ENCODE measurements at regions not wholly inside any gene's neighbourhood (a gene's known extent, or its start where the extent isn't known, plus 50 kb on each side); places are given as distances from the start of the nearest gene placed in this dataset.

DNA sequence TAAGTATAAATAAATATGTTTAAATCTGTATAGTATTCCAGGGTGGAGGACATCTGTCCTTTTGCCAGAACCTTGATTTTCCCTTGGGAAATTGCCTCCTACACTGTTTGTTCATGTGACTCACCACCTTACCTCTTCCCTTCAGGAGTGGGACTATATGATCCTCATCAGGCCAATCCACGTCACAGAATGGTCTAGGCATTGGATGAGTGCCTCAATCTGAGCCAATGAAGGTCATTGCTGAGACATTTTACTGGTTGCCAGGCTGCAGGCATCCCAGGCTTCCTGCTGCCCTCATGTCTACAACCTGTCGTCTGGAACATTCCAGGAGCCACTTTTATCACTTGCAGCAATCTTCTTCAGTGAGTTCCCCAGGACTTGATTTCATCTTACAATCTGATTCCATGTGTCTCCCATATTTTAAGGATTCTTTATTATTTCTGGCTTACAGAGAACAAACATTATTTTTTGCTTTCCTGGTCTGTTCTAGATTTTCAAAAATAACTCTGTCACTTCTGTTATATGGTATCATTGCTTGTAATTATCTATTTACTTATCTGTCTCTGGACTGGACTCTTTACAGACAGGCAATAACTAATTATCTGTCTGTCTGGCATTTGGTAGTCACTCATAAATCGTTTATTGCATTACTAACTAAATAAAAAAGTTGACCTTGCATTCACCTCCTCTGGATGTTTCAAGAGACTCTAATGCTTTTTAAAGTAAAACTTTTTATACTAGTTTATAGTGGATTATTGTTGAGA, 107.3 kb upstream of the APC start:
- DNase-seq, result no peak

DNA sequence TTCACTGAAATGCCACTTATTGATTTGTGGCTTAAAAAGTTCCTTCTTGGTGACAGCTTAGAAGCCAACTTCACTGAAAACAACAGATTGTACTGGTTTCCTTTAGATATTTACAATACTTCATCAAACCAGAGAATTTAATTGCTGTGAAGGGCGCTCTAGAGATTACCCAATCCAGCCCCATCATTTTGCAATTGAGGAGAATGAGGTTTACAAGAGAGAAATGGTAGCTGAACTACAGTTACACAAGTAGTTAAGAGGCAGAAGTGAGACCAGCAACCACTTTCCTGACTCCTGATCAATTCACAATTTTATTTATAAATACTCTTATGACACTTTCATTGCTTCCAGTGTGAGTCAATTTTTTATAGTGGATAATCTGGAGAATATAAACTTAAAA, 103.5 kb upstream of the APC start:
- DNase-seq, result no peak

DNA sequence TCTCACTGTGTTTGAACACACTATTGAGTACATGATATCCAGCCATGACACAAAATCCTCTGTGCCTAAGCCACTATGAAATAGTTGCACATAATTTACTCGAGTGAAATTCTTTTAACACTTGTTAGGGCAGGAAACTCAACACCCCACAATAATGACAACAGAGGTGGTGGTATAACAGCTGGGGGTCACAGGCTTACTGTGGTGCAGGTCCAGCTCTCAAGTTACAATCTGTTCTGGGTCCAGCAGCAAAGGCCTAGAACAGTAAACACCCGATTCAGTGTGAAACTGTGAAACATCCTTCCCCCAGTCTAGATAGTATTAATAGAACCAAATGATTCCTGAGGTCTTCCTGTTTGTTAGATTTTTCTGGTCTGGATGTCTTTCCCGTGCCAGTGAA, 102.9 kb upstream of the APC start:
- no peak for DNase-seq

DNA sequence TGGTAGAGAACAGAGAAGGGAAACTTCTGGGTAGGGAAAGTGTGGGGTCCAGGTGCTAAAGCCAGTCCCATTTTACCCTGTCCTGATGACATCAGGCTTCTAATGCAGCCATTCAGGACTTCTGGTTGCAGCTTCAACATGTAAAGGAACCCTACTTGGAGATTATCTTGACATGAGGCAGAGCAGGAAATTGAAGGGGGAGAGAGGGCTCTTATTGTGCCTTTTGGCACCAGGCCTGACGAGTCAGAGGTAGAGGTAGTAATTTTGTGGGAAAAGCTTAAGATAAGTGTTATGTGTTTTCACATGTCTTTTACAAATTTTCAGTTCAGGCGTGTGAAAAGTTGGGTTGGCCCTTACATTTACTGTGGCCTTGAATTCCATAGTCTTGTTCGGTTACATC, 102.4 kb upstream of the APC start:
- no peak for DNase-seq

DNA sequence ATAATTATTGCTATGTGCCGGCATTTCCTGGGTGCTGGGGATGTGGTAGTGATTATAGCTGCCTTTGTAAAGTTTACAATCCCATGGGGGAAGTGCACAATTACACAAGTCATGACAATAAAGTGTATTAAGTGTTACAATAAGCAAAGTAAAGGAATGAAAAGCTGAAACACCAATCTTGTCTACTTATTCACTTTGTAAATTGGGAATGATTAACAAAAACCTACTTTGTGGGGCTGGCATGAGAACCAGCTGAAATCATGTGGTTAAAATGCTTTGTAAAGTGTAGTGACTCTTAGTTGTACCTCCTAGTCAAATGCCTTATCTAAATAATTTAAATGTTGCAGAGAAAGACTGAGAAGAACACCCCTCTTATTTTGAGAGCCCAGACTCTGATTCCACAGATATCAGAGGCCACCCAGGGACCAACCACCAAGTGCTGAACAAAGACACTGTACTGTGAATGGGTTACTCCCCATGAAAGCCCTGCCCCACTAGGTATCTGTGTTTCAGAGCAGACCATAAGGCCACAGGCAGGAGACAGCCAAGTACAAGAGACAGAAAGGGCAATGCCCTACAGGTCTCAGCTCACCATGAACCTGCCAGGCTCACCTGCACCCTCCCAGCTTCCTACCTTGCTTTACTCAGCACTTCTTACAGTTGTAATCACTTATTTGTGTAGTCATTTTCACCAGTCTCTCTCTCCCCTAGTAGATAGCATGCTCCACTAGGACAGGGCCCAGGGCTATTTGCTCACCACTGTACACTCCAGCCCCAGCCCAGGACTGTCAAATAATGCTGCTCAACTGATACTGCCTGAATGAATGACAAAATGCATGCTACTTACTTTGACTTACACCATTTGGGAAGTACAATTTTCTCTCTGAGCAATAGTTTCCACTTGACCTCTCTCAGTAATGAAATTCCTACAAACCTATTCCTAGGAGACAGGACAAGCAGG, 101.6 kb upstream of the APC start:
- DNase-seq, result peak; percentile 30

DNA sequence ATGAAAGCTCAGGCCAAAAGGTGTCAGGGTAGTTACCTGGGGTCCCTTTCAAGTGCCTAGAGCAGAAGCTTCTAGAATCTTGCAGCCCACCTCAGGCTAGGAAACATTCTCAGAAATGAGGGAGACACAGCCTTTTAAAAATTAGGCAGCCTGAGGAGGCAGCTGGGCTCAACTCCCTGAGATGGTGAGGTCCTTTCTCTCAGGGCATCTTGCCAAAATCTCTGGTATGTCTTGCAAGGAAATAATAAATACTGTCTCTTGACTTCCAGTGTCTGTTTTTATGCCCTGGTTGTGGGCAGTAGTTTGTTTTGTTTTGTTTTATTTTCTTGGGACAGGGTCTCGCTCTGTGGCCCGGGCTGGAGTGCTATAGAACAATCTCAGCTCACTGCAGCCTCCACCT, 100.9 kb upstream of the APC start:
- no peak for DNase-seq

DNA sequence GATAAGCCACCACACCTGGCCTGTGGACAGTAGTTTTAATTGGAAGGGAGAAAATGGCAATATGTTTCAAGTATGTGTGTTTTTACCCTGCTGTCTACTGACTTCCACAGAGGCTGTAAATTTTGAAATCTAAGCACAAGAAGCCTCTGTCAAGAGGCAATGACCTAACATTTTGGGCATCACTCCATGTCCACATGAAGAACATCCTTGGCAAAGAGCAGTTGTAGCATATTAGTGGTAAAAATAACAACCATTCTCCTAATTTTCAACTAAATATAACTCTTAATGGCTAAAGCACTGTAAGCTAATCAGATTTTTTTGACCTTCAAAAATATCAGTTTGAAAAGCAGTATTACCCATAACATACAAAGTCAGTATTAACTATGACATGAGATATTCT, 100.3 kb upstream of the APC start:
- DNase-seq, result no peak

DNA sequence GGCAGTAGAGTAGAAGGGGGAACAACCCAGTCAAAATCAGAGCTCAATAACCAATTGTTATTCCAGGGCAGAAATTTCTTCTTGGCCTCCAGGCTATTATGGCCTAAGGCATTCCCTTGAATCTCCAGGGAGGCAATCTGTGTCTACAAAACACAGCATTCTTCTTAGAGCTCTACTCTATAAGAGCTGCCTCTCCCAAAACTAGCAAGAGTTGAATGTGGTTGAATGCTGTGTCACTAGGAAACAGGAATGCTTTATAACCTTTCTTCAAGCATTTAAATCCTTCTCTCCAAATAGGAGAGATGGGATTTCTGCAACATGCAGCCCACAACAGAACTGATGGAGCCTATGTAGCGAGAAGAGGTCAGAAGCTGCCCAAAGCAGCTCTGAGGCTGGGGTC, 97.1 kb upstream of the APC start:
- peak; percentile 65 for DNase-seq

DNA sequence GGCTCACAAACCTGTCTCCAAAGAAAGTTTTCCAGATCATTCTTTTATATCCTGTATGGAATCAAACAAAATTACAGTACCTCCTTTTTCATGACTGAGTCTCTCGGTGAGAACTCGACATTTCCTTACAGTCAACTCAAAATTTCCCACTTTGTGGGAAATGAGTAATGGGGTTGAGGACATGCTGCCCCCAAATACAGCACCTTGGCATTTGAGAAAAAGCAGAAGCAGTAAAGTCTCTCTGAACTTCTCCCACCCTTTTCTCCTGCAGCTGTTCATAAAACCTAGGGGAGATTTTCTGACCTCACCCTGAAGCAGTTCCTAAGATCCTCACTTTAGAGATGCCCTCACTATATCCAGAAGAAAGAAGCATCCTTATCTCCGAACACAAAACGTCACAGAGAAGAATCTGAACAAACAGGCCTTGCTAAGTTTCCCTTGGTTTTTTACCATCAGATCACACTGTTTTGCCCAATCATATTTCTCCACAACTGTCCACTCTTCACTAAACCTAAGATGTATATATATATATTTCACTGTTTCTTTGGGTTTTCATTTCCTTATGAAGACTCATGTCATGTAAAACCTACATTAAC, 96.1 kb upstream of the APC start:
- no peak for DNase-seq

DNA sequence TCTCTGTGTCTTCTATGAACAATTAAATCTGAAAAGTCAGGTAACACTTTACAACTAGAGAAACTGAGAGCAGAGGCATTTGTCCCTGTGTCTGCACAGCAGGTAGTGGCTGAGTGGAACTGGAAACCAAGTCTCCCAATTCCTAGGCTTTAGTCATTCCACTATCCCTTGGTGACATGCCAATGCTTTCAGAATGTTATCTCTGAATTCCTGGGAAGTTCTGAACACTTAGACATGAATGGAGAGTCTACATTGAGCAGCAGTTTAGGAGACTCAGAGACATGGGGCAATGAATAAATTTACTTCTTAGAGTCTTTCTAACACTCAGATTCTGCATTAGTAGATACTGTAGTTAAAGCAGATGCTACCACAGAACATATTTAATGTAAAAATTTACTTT, 94.8 kb upstream of the APC start:
- DNase-seq, result no peak

DNA sequence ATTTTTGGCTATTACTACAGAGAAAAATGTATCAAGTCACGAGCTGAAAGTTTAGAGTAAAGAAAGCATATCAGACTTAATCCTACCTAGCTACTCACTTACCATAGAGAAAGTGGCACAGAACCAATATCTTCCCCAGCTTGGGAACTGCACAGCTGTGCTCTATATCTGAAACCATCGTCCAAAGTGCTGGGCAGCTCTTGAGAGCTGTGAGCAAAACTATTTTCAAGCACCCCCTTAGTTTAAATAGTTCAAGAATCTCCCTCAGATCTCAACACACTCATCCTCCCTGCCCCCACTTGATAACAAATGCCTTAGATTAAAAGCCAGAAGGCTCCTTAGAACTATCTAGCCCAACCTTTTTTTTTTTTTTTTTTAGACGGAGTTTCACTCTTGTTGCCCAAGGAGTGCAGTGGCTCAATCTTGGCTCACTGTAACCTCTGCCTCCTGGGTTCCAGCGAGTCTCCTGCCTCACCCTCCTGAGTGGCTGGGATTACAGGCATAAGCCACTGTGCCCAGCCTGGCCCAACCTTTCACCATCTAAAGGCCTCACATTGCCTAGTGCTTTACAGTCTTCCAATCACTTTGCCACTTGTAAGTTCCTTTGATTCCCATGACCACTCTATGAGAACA, 94.2 kb upstream of the APC start:
- no peak for DNase-seq

DNA sequence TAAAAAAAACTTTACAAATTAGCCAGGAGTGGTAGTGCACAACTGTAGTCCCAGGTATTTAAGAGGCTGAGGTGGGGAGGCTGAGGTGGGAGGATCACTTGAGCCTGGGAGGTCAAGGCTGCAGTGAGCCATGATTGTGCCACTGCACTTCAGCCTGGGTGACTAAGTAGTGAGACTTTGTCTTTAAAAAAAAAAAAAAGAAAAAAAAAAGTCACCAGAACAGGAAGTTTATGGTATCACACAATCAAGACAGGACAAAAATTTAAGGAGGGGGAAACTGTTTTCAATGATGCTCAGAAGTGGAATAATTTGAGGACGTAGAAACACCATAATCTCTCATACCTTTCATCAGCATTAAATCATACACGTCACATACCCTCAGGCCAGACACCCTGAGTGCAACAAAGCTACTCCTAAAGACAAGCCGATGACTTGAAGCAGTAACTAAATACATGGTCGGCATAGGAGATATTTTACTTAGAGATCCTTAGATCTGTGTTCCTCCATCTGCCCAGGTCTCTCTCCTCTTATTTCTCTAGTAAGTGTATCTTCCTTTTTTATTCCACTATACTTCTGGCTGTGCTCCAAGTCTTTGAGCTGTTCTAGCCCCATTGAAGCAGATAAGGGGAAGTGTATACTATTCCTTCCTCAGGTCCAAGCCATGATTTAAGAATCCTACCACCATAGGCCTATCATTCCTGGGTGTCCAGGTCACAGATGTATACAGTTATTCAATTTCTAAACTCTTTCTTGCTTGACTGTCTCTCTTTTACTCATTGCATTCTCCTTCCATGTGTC, 91.3 kb upstream of the APC start:
- no peak for DNase-seq

DNA sequence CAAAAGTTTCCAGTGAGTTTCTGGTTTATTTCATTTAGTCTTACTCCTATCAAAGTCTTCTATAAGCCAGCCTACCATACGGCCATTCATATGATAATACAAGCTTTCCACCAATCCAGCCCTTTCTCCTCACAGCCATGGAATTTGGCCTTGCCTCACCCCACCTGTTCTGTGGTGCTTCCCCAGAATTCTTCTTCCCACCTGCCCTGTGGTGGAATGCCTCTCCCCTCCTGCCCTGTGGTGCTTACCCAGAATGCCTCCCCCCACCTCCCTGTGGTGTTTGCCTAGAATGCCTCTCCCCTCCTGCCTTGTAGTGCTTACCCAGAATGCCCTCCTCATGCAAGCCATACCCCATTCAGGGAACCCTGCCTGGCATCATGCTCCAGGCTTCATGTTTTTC, 90.3 kb upstream of the APC start:
- DNase-seq, result no peak

DNA sequence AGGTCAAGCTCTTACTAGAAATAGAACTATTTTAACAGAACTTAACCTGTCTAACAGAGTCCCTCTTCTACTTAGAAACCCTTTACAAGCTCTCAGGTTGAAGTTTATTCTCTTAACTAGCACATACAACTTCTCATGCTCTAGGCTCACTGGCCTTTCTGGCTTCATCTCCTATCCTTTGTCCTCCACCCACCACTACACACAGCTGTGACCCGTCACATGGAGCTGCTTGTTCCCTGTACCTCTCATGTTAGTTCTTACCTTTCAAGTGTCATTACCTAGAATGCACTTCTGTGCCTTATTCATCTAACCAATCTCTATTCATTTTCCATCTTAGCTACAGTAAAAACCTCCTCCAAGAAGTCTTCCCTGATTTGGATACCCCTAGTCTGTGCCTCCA, 89.4 kb upstream of the APC start:
- no peak for DNase-seq

DNA sequence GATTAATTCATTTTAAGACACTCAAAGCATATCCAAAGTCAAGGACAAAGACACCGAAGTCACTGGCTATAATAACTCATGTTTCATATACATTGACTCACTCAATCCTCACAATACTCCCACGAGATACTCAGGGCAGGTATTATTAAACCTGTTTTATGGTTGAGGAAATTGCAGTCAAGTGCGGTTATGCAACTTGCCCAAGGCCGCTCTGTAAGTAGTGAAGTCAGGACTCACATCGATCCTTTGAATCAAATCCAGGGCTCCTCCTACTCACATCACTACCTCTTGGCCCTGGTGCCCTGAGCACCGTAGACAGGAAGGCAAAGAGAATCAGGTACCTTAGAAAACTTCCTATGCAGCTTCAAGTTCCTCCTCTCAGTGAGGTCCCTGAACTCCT, 87.8 kb upstream of the APC start:
- DNase-seq, result no peak

DNA sequence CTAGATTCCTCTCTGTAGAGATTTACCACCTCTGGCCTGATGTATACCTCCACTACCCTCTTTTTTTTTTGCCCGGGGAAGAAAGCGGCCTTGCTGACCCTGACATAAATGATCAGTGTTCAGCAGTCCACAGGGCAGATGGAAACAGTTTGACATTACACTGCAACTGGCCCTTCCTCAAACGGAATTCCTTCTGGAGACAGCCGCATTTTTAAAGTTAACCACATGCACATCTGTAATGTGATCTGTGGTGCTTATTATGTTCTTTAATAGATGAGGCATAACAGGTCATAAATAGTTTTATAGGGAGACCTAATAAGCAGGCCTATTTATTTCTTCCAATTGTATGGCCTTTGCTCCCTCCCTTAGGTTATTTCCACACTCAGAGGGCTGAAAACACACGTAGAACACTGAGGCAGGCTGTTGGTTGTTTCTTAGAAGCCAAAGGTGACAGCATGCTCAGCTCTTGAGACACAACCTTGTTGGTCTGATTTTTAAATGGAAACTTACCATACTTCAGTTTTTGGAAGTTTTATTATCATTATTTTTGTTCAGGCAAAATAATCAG, 84.0 kb upstream of the APC start:
- DNase-seq, result no peak

DNA sequence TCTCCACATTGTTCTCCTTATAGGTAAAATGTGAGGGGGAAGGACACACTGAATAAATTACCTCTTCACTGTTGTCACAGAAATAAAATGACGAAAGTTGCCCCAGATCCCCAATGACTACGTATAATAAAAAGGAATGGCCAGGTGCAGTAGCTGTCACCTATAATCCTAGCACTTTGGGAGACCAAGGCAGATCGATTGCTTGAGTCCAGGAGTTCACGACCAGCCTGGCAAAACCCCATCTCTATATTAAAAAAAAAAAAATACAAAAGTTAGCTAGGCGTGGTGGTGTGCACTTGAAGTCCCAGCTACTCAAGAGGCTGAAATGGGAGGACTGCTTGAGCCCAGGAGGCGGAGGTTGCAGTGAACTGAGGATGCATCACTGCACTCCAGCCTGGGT, 82.2 kb upstream of the APC start:
- DNase-seq, result no peak

DNA sequence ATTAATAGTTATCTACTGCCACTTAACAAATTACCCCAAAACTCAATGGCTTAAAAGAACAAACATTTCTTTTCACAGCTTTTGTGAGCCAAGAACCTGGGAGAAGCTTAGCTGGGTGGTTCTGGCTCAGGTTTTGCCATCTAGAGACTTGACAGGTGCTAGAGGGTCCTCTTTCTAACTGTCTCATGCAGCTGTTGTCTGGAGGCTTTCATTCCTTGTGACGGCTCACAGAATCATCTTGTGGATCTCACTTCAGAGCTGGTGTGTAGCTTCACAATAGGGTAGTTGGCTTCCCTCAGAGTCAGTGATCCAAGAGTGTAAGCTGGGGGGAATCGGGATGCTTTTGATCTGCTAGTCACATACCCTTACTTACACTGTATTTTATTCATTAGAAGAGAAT, 81.2 kb upstream of the APC start:
- no peak for DNase-seq

DNA sequence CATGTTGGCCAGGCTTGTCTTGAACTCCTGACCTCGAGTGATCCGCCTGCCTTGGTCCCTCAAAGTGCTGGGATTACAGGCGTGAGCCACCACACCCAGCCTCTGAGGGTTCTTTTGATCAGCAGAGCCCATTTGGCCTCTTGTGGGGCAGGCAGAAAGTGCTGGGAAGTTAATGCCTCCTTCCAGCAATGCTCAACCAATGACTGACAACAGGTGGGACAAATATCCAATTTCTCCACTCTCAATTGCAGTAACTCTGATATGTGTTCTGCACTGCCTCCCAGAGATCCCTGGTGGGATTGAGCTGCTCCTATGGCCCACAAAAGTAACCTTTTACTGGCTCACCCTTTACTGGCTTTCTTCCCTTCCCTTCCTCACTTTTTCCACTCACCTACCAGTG, 79.9 kb upstream of the APC start:
- no peak for DNase-seq

DNA sequence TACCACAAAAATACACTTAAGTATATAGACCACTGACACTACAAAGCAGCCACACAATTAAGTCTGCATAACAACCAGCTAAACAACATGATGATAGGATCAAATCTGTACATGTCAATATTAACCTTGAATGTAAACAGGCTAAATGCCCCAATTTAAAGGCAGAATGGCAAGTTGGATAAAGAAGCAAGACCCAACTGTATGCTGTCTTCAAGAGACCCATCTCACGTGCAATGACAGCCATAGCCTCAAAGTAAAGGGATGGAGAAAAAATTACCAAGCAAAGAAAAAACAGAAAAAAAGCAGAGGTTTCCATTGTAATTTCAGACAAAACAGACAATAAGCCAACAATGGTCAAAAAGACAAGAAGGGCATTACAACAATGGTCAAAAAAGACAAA, 77.3 kb upstream of the APC start:
- DNase-seq, result no peak

DNA sequence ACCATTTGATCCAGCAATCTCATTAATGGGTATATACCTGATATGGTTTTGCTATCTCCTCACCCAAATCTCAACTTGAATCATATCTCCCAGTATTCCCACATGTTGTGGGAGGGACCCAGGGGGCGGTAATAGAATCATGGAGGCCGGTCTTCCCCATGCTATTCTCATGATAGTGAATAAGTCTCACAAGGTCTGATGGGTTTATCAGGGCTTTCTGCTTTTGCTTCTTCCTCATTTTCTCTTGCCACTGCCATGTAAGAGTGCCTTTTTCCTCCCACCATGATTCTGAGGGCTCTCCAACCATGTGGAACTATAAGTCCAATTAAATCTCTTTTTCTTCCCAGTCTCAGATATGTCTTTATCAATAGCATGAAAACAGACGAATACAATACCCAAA, 74.5 kb upstream of the APC start:
- no peak for DNase-seq

DNA sequence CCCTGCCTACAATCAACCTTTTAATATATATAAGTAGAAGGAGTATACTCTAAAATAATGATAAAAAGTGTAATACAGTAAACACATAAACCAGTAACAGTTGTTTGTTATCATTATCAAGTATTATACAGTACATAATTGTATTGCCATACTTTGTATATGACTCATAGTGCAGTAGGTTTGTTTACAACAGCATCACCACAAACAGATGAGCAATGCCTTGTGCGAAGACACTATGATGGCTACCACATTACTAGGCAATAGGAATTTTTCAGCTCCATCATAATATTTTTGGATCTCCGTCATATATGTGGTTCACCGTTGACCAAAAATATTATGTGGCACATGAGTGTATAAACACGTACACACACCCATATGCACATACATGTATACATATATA, 69.7 kb upstream of the APC start:
- DNase-seq, result no peak
